AG04449 (cell line): ENCODE measurements at regions not wholly inside any gene's neighbourhood (a gene's known extent, or its start where the extent isn't known, plus 50 kb on each side); places are given as distances from the start of the nearest gene placed in this dataset.

Experiments used
- CTCF ChIA-PET: fragments of 350-600 bp; formaldehyde crosslinking; extraction: SDS; loops from one replicate; lab custom pipeline; 2021; ENCODE audit warnings: antibody characterized with exemption; lab: Yijun Ruan, JAX
- POLR2A ChIA-PET: fragments of 400-600, 350-600 bp; formaldehyde crosslinking; extraction: SDS; loops from one replicate; lab custom pipeline; 2020; ENCODE audit warnings: antibody characterized with exemption, inconsistent platforms; lab: Yijun Ruan, JAX
- DNase-seq: peaks from one replicate; pipeline ENCODE4 v3.0.0-alpha.2; 2010; ENCODE audit warnings: low read depth, low spot score
- H3K4me3 ChIP-seq: 2 replicates; pipeline ENCODE4 v1.5.1; 2011; ENCODE audit warnings: low read depth, mild to moderate bottlenecking, control low read depth, low read length
- CTCF ChIP-seq: IDR thresholded peaks from one replicate; pipeline ENCODE4 v1.5.1; 2011; ENCODE audit warnings: mild to moderate bottlenecking, moderate library complexity, low read length, control low read depth, inconsistent platforms; ENCODE audit not compliant: insufficient read depth; ENCODE audit errors: missing control alignments

GRCh38 chr15:87144775-87145174 lies 1065.1 kb downstream of the AGBL1 start:
- no peak for DNase-seq
- no peak overlapping the region for H3K4me3 ChIP-seq
- no peak for TF ChIP-seq CTCF
- ChIA-PET CTCF (no interaction called here), POLR2A (no interaction called here)

GRCh38 chr15:87142096-87142495 lies 1062.4 kb downstream of the AGBL1 start:
- ChIA-PET CTCF (no interaction called here), POLR2A (no interaction called here)
- no peak for DNase-seq
- no peak overlapping the region for H3K4me3 ChIP-seq
- TF ChIP-seq CTCF = no peak

- CTCF ChIA-PET = no interaction called here
- H3K4me3 ChIP-seq = no peak overlapping the region
- DNase-seq = no peak
- POLR2A ChIA-PET = no interaction called here
- no peak for TF ChIP-seq CTCF
Measured at GRCh38 chr15:87135109-87135508, 1055.4 kb downstream of the AGBL1 start.

- CTCF ChIA-PET = no interaction called here
- no peak overlapping the region for H3K4me3 ChIP-seq
- TF ChIP-seq CTCF = no peak
- no peak for DNase-seq
- POLR2A ChIA-PET = no interaction called here
Measured at GRCh38 chr15:87133704-87134103, 1054.0 kb downstream of the AGBL1 start.

- TF ChIP-seq CTCF = no peak
- ChIA-PET POLR2A (no interaction called here), CTCF (no interaction called here)
- no peak for DNase-seq
- H3K4me3 ChIP-seq = no peak overlapping the region
Measured at GRCh38 chr15:87131067-87131466, 1051.4 kb downstream of the AGBL1 start.

GRCh38 chr15:87129916-87130315 lies 1050.2 kb downstream of the AGBL1 start:
- no peak overlapping the region for H3K4me3 ChIP-seq
- POLR2A ChIA-PET = no interaction called here
- DNase-seq = no peak
- TF ChIP-seq CTCF = no peak
- CTCF ChIA-PET = no interaction called here
